H1 (cell line): ENCODE measurements at regions not wholly inside any gene's neighbourhood (a gene's known extent, or its start where the extent isn't known, plus 50 kb on each side); places are given as distances from the start of the nearest gene placed in this dataset.
A peak's percentile ranks its signal among the peaks of the same experiment; 100 is the strongest.

Experiments
- CTCF ChIA-PET: fragments of 300-600 bp; sonication (Branson Sonifier 250); formaldehyde crosslinking; loops from one replicate; lab custom pipeline; 2021; ENCODE audit not compliant: partially characterized antibody; lab: Charles Lee
- POLR2A ChIA-PET: fragments of 300-600 bp; sonication (Branson Sonifier 250); formaldehyde crosslinking; loops from one replicate; lab custom pipeline; 2021; ENCODE audit warnings: inconsistent platforms; ENCODE audit not compliant: partially characterized antibody; lab: Charles Lee
- DNase-seq, 2 experiments: peaks; one replicate each; pipeline versions ENCODE4 v3.0.0 to v3.0.0-alpha.2; 2010 to 2022; ENCODE audit warnings: low spot score in 2 of 2, low read depth in 1 of 2, mixed read lengths in 1 of 2
- FAIRE-seq: peaks from 2 replicates; lab custom pipeline; 2011; peaks lifted over from hg19 to GRCh38; lab: Jason Lieb, UNC
- H2AFZ ChIP-seq: 2 replicates; pipeline ENCODE4 v1.8.1; 2012; ENCODE audit warnings: low read length, inconsistent platforms
- H2AK5ac ChIP-seq: 2 replicates; pipeline ENCODE4 v1.6.1; 2013; ENCODE audit warnings: low read depth, low read length
- H2BK120ac ChIP-seq: replicated peaks from 2 replicates; pipeline ENCODE3; 2013; ENCODE audit warnings: low read depth, low read length, inconsistent platforms
- H2BK12ac ChIP-seq: 2 replicates; pipeline ENCODE4 v1.6.1; 2013; ENCODE audit warnings: low read depth, low read length
- H2BK15ac ChIP-seq: 2 replicates; pipeline ENCODE4 v1.6.1; 2013; ENCODE audit warnings: low read length
- H2BK20ac ChIP-seq: 2 replicates; pipeline ENCODE4 v1.6.1; 2013; ENCODE audit warnings: low read length
- H2BK5ac ChIP-seq: 2 replicates; pipeline ENCODE4 v1.6.1; 2013; ENCODE audit warnings: low read depth, low read length
- H3K14ac ChIP-seq: 2 replicates; pipeline ENCODE4 v1.6.1; 2013; ENCODE audit warnings: inconsistent platforms; ENCODE audit not compliant: insufficient read length
- H3K18ac ChIP-seq: 2 replicates; pipeline ENCODE4 v1.6.1; 2013; ENCODE audit warnings: low read length; ENCODE audit errors: extremely low read depth
- H3K23ac ChIP-seq: 2 replicates; pipeline ENCODE4 v1.6.1; 2013; ENCODE audit warnings: inconsistent platforms; ENCODE audit not compliant: insufficient read length
- H3K23me2 ChIP-seq: 2 replicates; pipeline ENCODE4 v1.6.1; 2013; ENCODE audit warnings: low read depth, low read length
- H3K27ac ChIP-seq: 2 replicates; pipeline ENCODE4 v1.6.1; 2011; ENCODE audit warnings: low read depth, low read length, inconsistent platforms
- H3K27me3 ChIP-seq, 4 experiments: replicated peaks in 1 of 4; 1 replicate in 1 of 4; 2 replicates in 3 of 4; pipeline versions ENCODE4 v1.6.1 to v1.8.1; 2011 to 2013; ENCODE audit warnings: low read length in 3 of 4, mild to moderate bottlenecking in 3 of 4, inconsistent platforms in 2 of 4, mixed read lengths in 2 of 4, moderate library complexity in 1 of 4; ENCODE audit not compliant: control insufficient read depth in 3 of 4, insufficient read depth in 3 of 4; ENCODE audit errors: extremely low read depth in 1 of 4
- H3K36me3 ChIP-seq, 4 experiments: 2 replicates each; pipeline versions ENCODE4 v1.6.1 to v1.8.1; 2011 to 2013; ENCODE audit warnings: mild to moderate bottlenecking in 4 of 4, low read length in 3 of 4, moderate library complexity in 2 of 4, control low read depth in 1 of 4, inconsistent platforms in 1 of 4; ENCODE audit not compliant: insufficient read depth in 4 of 4, control insufficient read depth in 2 of 4
- H3K4ac ChIP-seq: replicated peaks from 2 replicates; pipeline ENCODE3; 2013; ENCODE audit warnings: low read length, low read depth, mixed read lengths, inconsistent platforms; ENCODE audit not compliant: insufficient read length
- H3K4me1 ChIP-seq, 4 experiments: replicated peaks in 1 of 4; 1 replicate in 1 of 4; 2 replicates in 3 of 4; pipeline versions ENCODE4 v1.6.1 to v1.8.1; 2011 to 2013; ENCODE audit warnings: low read length in 3 of 4, inconsistent platforms in 2 of 4, mixed read lengths in 1 of 4; ENCODE audit not compliant: insufficient read depth in 4 of 4, control insufficient read depth in 3 of 4
- H3K4me2 ChIP-seq, 2 experiments: 2 replicates each; pipeline versions ENCODE4 v1.6.1 to v1.8.1; 2011 to 2013; ENCODE audit warnings: low read depth in 2 of 2, low read length in 2 of 2, control low read depth in 1 of 2, inconsistent platforms in 1 of 2, mild to moderate bottlenecking in 1 of 2; ENCODE audit not compliant: insufficient read depth in 1 of 2
- H3K4me3 ChIP-seq, 4 experiments: fragments of 200-600, 300-600 bp in 1 of 4; sonication (generic), shearing (Covaris generic), sonication (Bioruptor Twin) in 1 of 4; 2 replicates each; pipeline versions ENCODE4 v1.5.1 to v1.8.1; 2011 to 2016; ENCODE audit warnings: low read length in 4 of 4, low read depth in 3 of 4, control low read depth in 2 of 4, inconsistent platforms in 2 of 4, mild to moderate bottlenecking in 2 of 4, mixed read lengths in 1 of 4, moderate library complexity in 1 of 4; ENCODE audit not compliant: insufficient read depth in 2 of 4; ENCODE audit errors: extremely low read depth in 1 of 4
- H3K56ac ChIP-seq: replicated peaks from 2 replicates; pipeline ENCODE3; 2013; ENCODE audit warnings: low read depth, mild to moderate bottlenecking, mixed read lengths, low read length, inconsistent platforms; ENCODE audit not compliant: insufficient read length
- H3K79me1 ChIP-seq: 2 replicates; pipeline ENCODE4 v1.6.1; 2013; ENCODE audit warnings: low read depth, low read length, control low read depth
- H3K79me2 ChIP-seq, 2 experiments: 2 replicates each; pipeline versions ENCODE4 v1.6.1 to v1.8.1; 2012 to 2013; ENCODE audit warnings: low read length in 2 of 2, mild to moderate bottlenecking in 2 of 2, inconsistent platforms in 1 of 2; ENCODE audit not compliant: insufficient read depth in 2 of 2, control insufficient read depth in 1 of 2
- H3K9ac ChIP-seq, 4 experiments: replicated peaks in 1 of 4; 1 replicate in 1 of 4; 2 replicates in 3 of 4; pipeline versions ENCODE4 v1.6.1 to v1.8.1; 2011 to 2013; ENCODE audit warnings: low read depth in 3 of 4, low read length in 3 of 4, control low read depth in 2 of 4, mild to moderate bottlenecking in 2 of 4, moderate library complexity in 2 of 4, inconsistent platforms in 1 of 4; ENCODE audit errors: extremely low read depth in 1 of 4
- H3K9me3 ChIP-seq, 2 experiments: 2 replicates each; pipeline versions ENCODE4 v1.6.1 to v1.8.1; 2012 to 2013; ENCODE audit warnings: mild to moderate bottlenecking in 2 of 2, moderate library complexity in 2 of 2, control low read depth in 1 of 2, inconsistent platforms in 1 of 2, low read depth in 1 of 2, low read length in 1 of 2, mixed read lengths in 1 of 2; ENCODE audit not compliant: insufficient read depth in 2 of 2
- H4K20me1 ChIP-seq, 2 experiments: replicated peaks in 1 of 2; 2 replicates each; pipeline versions ENCODE3 to v1.8.1; 2011 to 2013; ENCODE audit warnings: inconsistent platforms in 2 of 2, low read length in 2 of 2, mild to moderate bottlenecking in 1 of 2; ENCODE audit not compliant: insufficient read depth in 2 of 2, control insufficient read depth in 1 of 2
- H4K5ac ChIP-seq: 2 replicates; pipeline ENCODE4 v1.6.1; 2013; ENCODE audit warnings: low read length, low read depth, mixed read lengths, inconsistent platforms; ENCODE audit not compliant: insufficient read length
- H4K8ac ChIP-seq: 2 replicates; pipeline ENCODE4 v1.8.0; 2013; ENCODE audit warnings: mild to moderate bottlenecking, moderate library complexity, low read length, inconsistent platforms; ENCODE audit not compliant: insufficient read depth; ENCODE audit errors: extremely low read depth
- H4K91ac ChIP-seq: replicated peaks from 2 replicates; pipeline ENCODE3; 2013; ENCODE audit warnings: low read length, mixed read lengths, inconsistent platforms; ENCODE audit not compliant: insufficient read length
- BCL11A ChIP-seq, 2 experiments: IDR thresholded peaks; one replicate each; pipeline ENCODE4 v1.6.1; 2011; ENCODE audit warnings: low read depth in 2 of 2, low read length in 2 of 2, mild to moderate bottlenecking in 2 of 2
- CBX8 ChIP-seq: fragments of 300-800, 300-1000 bp; sonication (generic); IDR thresholded peaks from 2 replicates; pipeline ENCODE4 v1.7.1; 2016; ENCODE audit warnings: low read depth, low read length, borderline replicate concordance
- GTF2F1 ChIP-seq: IDR thresholded peaks from 2 replicates; pipeline ENCODE4 v1.6.1; 2012; ENCODE audit warnings: low read depth, low read length, improper control_type of control experiment, borderline replicate concordance
- NANOG ChIP-seq: IDR thresholded peaks from 2 replicates; pipeline ENCODE4 v1.6.1; 2011; ENCODE audit warnings: low read length, low read depth, mild to moderate bottlenecking, inconsistent platforms; ENCODE audit not compliant: insufficient read depth, poor library complexity, severe bottlenecking
- RAD21 ChIP-seq, 2 experiments: IDR thresholded peaks in 1 of 2; conservative IDR thresholded peaks in 1 of 2; 2 replicates each; pipeline ENCODE4 v1.6.1; 2011; ENCODE audit warnings: low read depth in 2 of 2, low read length in 2 of 2, improper control_type of control experiment in 1 of 2, inconsistent platforms in 1 of 2, mild to moderate bottlenecking in 1 of 2, moderate library complexity in 1 of 2
- SIRT6 ChIP-seq: IDR thresholded peaks from one replicate; pipeline ENCODE4 v1.7.1; 2012; ENCODE audit warnings: low read length, inconsistent platforms
- TBP ChIP-seq: IDR thresholded peaks from 2 replicates; pipeline ENCODE4 v1.6.1; 2011; ENCODE audit warnings: low read depth, low read length, improper control_type of control experiment
- WGBS, 2 experiments: shearing (Covaris generic) in 1 of 2; methylation state at CpG; one replicate each; pipeline versions ENCODE4 v1.1.6 to v1.1.7; 2013 to 2015; ENCODE audit warnings: low lambda C conversion rate in 2 of 2, mixed read lengths in 2 of 2, inconsistent platforms in 1 of 2, low coverage in 1 of 2, missing lambda C conversion rate in 1 of 2; ENCODE audit not compliant: insufficient replicate concordance in 2 of 2, insufficient coverage in 1 of 2, insufficient read length in 1 of 2; ENCODE audit errors: extremely low coverage in 1 of 2, missing lambda C conversion rate in 1 of 2; 5-methylcytosine and 5-hydroxymethylcytosine counted together
- TF ChIP-seq, protein P1 (sequence below), 3 experiments: IDR thresholded peaks; 1 replicate in 2 of 3; 2 replicates in 1 of 3; pipeline versions ENCODE4 v1.5.1 to v1.6.1; 2011; ENCODE audit warnings: low read length in 3 of 3, mild to moderate bottlenecking in 3 of 3, inconsistent platforms in 2 of 3, low read depth in 1 of 3, moderate library complexity in 1 of 3; ENCODE audit not compliant: insufficient read depth in 1 of 3; ENCODE audit errors: control extremely low read depth in 1 of 3

- no peak overlapping the region for H2AK5ac ChIP-seq
- H3K18ac ChIP-seq, result no peak overlapping the region
- H2BK15ac ChIP-seq, result no peak overlapping the region
- no peak overlapping the region for H3K4me2 ChIP-seq
- H3K4me3 ChIP-seq, result no peak overlapping the region
- no peaks in the 10 kb centered on the region for H3K4me1 ChIP-seq
- H4K8ac ChIP-seq, result no peak overlapping the region
- CTCF ChIA-PET, result interaction anchor here (0.6 to 1.6 kb wide), 9 partner anchors 8 to 846 kb away, joined by 3 to 4 read pairs (median 3); no protein-coding TSS in a partner anchor
- H3K56ac ChIP-seq, result no peak overlapping the region
- no peak overlapping the region for H4K91ac ChIP-seq
- H3K27ac ChIP-seq, result no peak overlapping the region
- no peaks in the 10 kb centered on the region for H4K20me1 ChIP-seq
- no peaks in the 10 kb centered on the region for H3K79me2 ChIP-seq
- H2BK12ac ChIP-seq, result no peak overlapping the region
- FAIRE-seq, result no peak
- H2AFZ ChIP-seq, result no peak overlapping the region
- H2BK120ac ChIP-seq, result no peak overlapping the region
- H4K5ac ChIP-seq, result no peak overlapping the region
- POLR2A ChIA-PET, result no interaction called here
- no peak overlapping the region for H2BK20ac ChIP-seq
- no peaks in the 10 kb centered on the region for H3K27me3 ChIP-seq
- no peaks in the 10 kb centered on the region for H3K23me2 ChIP-seq
- H3K14ac ChIP-seq, result no peak overlapping the region
- no peak for TF ChIP-seq TBP
- TF ChIP-seq CBX8, result no peak
- TF ChIP-seq SIRT6, result no peak
- TF ChIP-seq GTF2F1, result no peak
- TF ChIP-seq RAD21 (IDR thresholded peaks at IDR 0.05 in 1 of 2, conservative IDR thresholded peaks at IDR 0.05 in 1 of 2; ENCODE audit: low read depth in 2 of 2, low read length in 2 of 2), result peak; percentile 59 to 72
- no peak for TF ChIP-seq NANOG
- TF ChIP-seq, protein P1, sequence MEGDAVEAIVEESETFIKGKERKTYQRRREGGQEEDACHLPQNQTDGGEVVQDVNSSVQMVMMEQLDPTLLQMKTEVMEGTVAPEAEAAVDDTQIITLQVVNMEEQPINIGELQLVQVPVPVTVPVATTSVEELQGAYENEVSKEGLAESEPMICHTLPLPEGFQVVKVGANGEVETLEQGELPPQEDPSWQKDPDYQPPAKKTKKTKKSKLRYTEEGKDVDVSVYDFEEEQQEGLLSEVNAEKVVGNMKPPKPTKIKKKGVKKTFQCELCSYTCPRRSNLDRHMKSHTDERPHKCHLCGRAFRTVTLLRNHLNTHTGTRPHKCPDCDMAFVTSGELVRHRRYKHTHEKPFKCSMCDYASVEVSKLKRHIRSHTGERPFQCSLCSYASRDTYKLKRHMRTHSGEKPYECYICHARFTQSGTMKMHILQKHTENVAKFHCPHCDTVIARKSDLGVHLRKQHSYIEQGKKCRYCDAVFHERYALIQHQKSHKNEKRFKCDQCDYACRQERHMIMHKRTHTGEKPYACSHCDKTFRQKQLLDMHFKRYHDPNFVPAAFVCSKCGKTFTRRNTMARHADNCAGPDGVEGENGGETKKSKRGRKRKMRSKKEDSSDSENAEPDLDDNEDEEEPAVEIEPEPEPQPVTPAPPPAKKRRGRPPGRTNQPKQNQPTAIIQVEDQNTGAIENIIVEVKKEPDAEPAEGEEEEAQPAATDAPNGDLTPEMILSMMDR (IDR thresholded peaks at IDR 0.05; ENCODE audit: control extremely low read depth in 1 of 3, insufficient read depth in 1 of 3, low read depth in 1 of 3, low read length in 3 of 3), result peak in 2 of 3 experiments; percentile 42 to 62; a peak in 2 of 4 replicates
- no peak for TF ChIP-seq BCL11A (IDR thresholded peaks at IDR 0.05; ENCODE audit: low read depth in 2 of 2, low read length in 2 of 2)
- no peak overlapping the region for H3K23ac ChIP-seq
- no peaks in the 10 kb centered on the region for H3K36me3 ChIP-seq
- no peaks in the 10 kb centered on the region for H3K9me3 ChIP-seq
- no peak overlapping the region for H3K4ac ChIP-seq
- H3K79me1 ChIP-seq, result no peaks in the 10 kb centered on the region
- no peak overlapping the region for H2BK5ac ChIP-seq
- peak in 1 of 2 experiments; percentile 13 for DNase-seq
- no peak overlapping the region for H3K9ac ChIP-seq
- WGBS, 2 experiments, result 87% methylated on average over 2 of the region's 2 CpGs; no CpG with 5 or more reads in 1 of the 2 experiments
Observed at GRCh38 chr1:238710697-238711096, 675.7 kb upstream of the CHRM3 start.
